Neural progenitor cell (in vitro differentiated cells): ENCODE measurements at regions not wholly inside any gene's neighbourhood (a gene's known extent, or its start where the extent isn't known, plus 50 kb on each side); places are given as distances from the start of the nearest gene placed in this dataset.

Experiments used
- EZH2phosphoT487 ChIP-seq: fragments of 200-600 bp; sonication (generic); IDR thresholded peaks from 2 replicates; pipeline ENCODE4 v1.6.1; 2017; ENCODE audit warnings: antibody characterized with exemption
- TF ChIP-seq, protein P1 (sequence below): fragments of 200-600 bp; sonication (generic); IDR thresholded peaks from 2 replicates; pipeline ENCODE4 v1.5.1; 2017; ENCODE audit warnings: antibody characterized with exemption, mild to moderate bottlenecking

DNA sequence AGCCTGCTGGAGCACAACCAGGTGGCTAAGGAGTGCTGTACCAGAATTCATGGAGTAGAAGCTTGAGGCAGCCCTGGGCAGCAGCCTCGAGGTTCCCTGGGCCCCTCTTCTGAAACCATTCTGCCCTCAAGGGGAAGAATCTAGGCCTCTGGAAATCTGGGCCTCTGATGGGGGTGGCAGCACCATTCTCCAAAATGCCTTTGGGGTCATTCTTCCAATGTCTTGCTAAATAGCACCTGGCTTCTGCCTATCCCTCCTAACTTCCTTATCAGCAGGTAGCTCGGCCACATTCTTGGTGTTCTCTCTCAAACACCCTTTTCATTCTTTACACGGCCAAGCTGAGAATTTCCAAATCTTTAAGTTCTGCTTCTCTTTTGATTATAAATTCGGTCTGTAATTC is 473.6 kb downstream of the BCOR start:
- TF ChIP-seq, protein P1, sequence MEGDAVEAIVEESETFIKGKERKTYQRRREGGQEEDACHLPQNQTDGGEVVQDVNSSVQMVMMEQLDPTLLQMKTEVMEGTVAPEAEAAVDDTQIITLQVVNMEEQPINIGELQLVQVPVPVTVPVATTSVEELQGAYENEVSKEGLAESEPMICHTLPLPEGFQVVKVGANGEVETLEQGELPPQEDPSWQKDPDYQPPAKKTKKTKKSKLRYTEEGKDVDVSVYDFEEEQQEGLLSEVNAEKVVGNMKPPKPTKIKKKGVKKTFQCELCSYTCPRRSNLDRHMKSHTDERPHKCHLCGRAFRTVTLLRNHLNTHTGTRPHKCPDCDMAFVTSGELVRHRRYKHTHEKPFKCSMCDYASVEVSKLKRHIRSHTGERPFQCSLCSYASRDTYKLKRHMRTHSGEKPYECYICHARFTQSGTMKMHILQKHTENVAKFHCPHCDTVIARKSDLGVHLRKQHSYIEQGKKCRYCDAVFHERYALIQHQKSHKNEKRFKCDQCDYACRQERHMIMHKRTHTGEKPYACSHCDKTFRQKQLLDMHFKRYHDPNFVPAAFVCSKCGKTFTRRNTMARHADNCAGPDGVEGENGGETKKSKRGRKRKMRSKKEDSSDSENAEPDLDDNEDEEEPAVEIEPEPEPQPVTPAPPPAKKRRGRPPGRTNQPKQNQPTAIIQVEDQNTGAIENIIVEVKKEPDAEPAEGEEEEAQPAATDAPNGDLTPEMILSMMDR = no peak
- TF ChIP-seq EZH2phosphoT487 = no peak
